ENCODE measurements at regions not wholly inside any gene's neighbourhood (a gene's known extent, or its start where the extent isn't known, plus 50 kb on each side); places are given as distances from the start of the nearest gene placed in this dataset.

- no peaks in the 10 kb centered on the region for H3K9me3 ChIP-seq (ENCODE audit: low read depth)
- no peaks in the 10 kb centered on the region for H3K4me1 ChIP-seq (ENCODE audit: low read depth)
- no peak for DNase-seq (ENCODE audit: low read depth in 1 of 2, low spot score in 1 of 2)
- no peak overlapping the region for H3K27ac ChIP-seq
- no peaks in the 10 kb centered on the region for H3K36me3 ChIP-seq
- H3K27me3 ChIP-seq = no peaks in the 10 kb centered on the region
- TF ChIP-seq, protein P1, sequence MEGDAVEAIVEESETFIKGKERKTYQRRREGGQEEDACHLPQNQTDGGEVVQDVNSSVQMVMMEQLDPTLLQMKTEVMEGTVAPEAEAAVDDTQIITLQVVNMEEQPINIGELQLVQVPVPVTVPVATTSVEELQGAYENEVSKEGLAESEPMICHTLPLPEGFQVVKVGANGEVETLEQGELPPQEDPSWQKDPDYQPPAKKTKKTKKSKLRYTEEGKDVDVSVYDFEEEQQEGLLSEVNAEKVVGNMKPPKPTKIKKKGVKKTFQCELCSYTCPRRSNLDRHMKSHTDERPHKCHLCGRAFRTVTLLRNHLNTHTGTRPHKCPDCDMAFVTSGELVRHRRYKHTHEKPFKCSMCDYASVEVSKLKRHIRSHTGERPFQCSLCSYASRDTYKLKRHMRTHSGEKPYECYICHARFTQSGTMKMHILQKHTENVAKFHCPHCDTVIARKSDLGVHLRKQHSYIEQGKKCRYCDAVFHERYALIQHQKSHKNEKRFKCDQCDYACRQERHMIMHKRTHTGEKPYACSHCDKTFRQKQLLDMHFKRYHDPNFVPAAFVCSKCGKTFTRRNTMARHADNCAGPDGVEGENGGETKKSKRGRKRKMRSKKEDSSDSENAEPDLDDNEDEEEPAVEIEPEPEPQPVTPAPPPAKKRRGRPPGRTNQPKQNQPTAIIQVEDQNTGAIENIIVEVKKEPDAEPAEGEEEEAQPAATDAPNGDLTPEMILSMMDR (IDR thresholded peaks at IDR 0.05; ENCODE audit: low read depth, low read length) = no peak
- H3K4me3 ChIP-seq = no peak overlapping the region
Observed at GRCh38 chr2:217701622-217702021, 301.2 kb downstream of the TNS1 start.

- no peak overlapping the region for H3K4me3 ChIP-seq
- H3K4me1 ChIP-seq (ENCODE audit: low read depth) = no peaks in the 10 kb centered on the region
- H3K27ac ChIP-seq = no peak overlapping the region
- no peak for DNase-seq (ENCODE audit: low read depth in 1 of 2, low spot score in 1 of 2)
- H3K27me3 ChIP-seq = no peaks in the 10 kb centered on the region
- no peaks in the 10 kb centered on the region for H3K9me3 ChIP-seq (ENCODE audit: low read depth)
- no peaks in the 10 kb centered on the region for H3K36me3 ChIP-seq
- TF ChIP-seq, protein P1 (IDR thresholded peaks at IDR 0.05; ENCODE audit: low read depth, low read length) = no peak
Observed at GRCh38 chr2:217698691-217699090, 304.1 kb downstream of the TNS1 start.

DNA sequence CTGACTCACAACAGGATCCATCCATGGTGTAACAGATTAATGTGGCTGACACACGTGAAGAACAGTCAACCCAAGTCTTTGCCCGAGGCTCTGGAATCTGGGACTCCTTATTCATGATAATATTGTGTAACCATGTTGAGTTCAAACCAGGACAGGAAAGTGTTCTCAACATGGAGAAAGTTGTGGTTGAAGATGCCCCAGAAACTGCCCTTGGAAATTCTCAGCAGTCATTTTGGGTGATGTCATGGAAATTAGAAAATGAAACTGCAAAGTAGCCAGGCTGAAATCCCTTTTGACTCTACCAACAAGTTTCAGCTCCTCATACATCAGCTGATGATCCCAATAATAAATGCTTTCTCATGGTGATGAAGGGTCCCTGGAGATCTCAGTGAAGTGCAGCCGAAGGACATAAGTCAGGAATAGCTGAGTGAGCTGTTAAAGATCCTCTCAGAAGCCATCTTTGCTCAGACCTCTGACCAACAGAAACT, 307.7 kb downstream of the TNS1 start:
- TF ChIP-seq, protein P1 (IDR thresholded peaks at IDR 0.05; ENCODE audit: low read depth, low read length) = no peak
- Histone ChIP-seq H3K9me3 (ENCODE audit: low read depth) (no peaks in the 10 kb centered on the region), H3K4me1 (ENCODE audit: low read depth) (no peaks in the 10 kb centered on the region), H3K27ac (no peak overlapping the region), H3K4me3 (no peak overlapping the region), H3K27me3 (no peaks in the 10 kb centered on the region), H3K36me3 (no peaks in the 10 kb centered on the region)
- DNase-seq (ENCODE audit: low read depth in 1 of 2, low spot score in 1 of 2) = peak in 1 of 2 donors; percentile 90

DNA sequence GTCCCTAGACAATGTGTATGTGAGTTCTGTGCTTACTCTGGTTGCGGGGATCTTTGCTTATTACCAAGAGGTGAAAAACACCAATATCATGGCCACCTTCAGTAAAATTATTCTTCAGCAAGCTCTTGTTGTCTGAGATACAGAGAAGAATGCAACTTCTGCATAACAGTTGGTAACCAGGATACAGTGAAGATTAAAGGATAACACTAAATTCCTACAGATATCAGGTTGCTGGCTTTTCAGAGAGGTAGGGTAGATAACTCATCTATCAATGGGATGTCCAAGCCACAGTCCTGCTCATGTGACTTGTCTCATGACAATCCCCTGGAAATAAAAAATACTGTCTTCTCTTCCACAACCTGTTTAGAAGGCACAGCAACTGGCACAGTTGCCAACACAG, 308.5 kb downstream of the TNS1 start:
- TF ChIP-seq, protein P1 (IDR thresholded peaks at IDR 0.05; ENCODE audit: low read depth, low read length) = no peak
- no peak for DNase-seq (ENCODE audit: low read depth in 1 of 2, low spot score in 1 of 2)
- H3K27ac ChIP-seq = no peak overlapping the region
- no peaks in the 10 kb centered on the region for H3K9me3 ChIP-seq (ENCODE audit: low read depth)
- no peak overlapping the region for H3K4me3 ChIP-seq
- no peaks in the 10 kb centered on the region for H3K4me1 ChIP-seq (ENCODE audit: low read depth)
- no peaks in the 10 kb centered on the region for H3K36me3 ChIP-seq
- H3K27me3 ChIP-seq = no peaks in the 10 kb centered on the region

GRCh38 chr2:217693363-217693762, 309.4 kb downstream of the TNS1 start:
- H3K27ac ChIP-seq = no peak overlapping the region
- no peak overlapping the region for H3K4me3 ChIP-seq
- no peaks in the 10 kb centered on the region for H3K36me3 ChIP-seq

More at GRCh38 chr2:217693363-217693762, 309.4 kb downstream of the TNS1 start:
- Histone ChIP-seq H3K27me3 (no peaks in the 10 kb centered on the region), H3K9me3 (ENCODE audit: low read depth) (no peaks in the 10 kb centered on the region), H3K4me1 (ENCODE audit: low read depth) (no peaks in the 10 kb centered on the region)
- no peak for DNase-seq (ENCODE audit: low read depth in 1 of 2, low spot score in 1 of 2)
- TF ChIP-seq, protein P1 (IDR thresholded peaks at IDR 0.05; ENCODE audit: low read depth, low read length) = no peak
